Kidney (tissue), 13 donors: ENCODE measurements at regions not wholly inside any gene's neighbourhood (a gene's known extent, or its start where the extent isn't known, plus 50 kb on each side); places are given as distances from the start of the nearest gene placed in this dataset.

ENCODE experiments used
- DNase-seq, 5 donors: peaks; one replicate each; pipeline ENCODE4 v3.0.0-alpha.2; 2013 to 2020
- FAIRE-seq: peaks from 2 replicates; lab custom pipeline; 2012; peaks lifted over from hg19 to GRCh38; lab: Jason Lieb, UNC
- H3K27ac ChIP-seq, 2 donors: one replicate each; pipeline ENCODE4 v1.7.0; 2013; ENCODE audit warnings: low read depth in 2 of 2, low read length in 2 of 2, inconsistent platforms in 1 of 2
- H3K27me3 ChIP-seq: one replicate; pipeline ENCODE4 v1.7.1; 2013; ENCODE audit warnings: low read length, inconsistent platforms; ENCODE audit not compliant: control insufficient read depth, insufficient read depth
- H3K36me3 ChIP-seq, 3 donors: one replicate each; pipeline versions ENCODE4 v1.7.0 to v1.7.1; 2013; ENCODE audit warnings: low read length in 3 of 3, control low read depth in 1 of 3, inconsistent platforms in 1 of 3; ENCODE audit not compliant: insufficient read depth in 3 of 3, control insufficient read depth in 2 of 3
- H3K4me1 ChIP-seq, 3 donors: one replicate each; pipeline versions ENCODE4 v1.7.0 to v1.7.1; 2013; ENCODE audit warnings: low read length in 3 of 3, inconsistent platforms in 1 of 3, low read depth in 1 of 3; ENCODE audit not compliant: control insufficient read depth in 2 of 3, insufficient read depth in 2 of 3
- H3K4me3 ChIP-seq, 3 donors: one replicate each; pipeline versions ENCODE4 v1.7.0 to v1.8.1; 2013; ENCODE audit warnings: low read length in 3 of 3, control low read depth in 1 of 3, inconsistent platforms in 1 of 3
- H3K9ac ChIP-seq, 3 donors: one replicate each; pipeline versions ENCODE4 v1.7.0 to v1.7.1; 2013; ENCODE audit warnings: low read length in 3 of 3, control low read depth in 1 of 3, inconsistent platforms in 1 of 3
- H3K9me3 ChIP-seq, 3 donors: one replicate each; pipeline versions ENCODE4 v1.7.0 to v1.7.1; 2013; ENCODE audit warnings: low read length in 3 of 3, control low read depth in 1 of 3, inconsistent platforms in 1 of 3; ENCODE audit not compliant: control insufficient read depth in 2 of 3, insufficient read depth in 1 of 3
- CTCF ChIP-seq: IDR thresholded peaks from 3 replicates; pipeline ENCODE4 v1.5.1; 2012; ENCODE audit warnings: mild to moderate bottlenecking, moderate library complexity, borderline replicate concordance; ENCODE audit not compliant: insufficient read depth; ENCODE audit errors: extremely low read depth
- intact Hi-C: fragments of 100-400 bp; cut with DNase I; formaldehyde crosslinking; loops from one replicate; pipeline ENCODE4 v1.11.1; 2022
- donor health status: control.
- donor health status: control.
- donor health status: control.
- donor health status: control.
- donor health status: control.
- donor health status: DM: yes; HTN: yes; CAD: no.
- donor health status: Normal renal cell carcinoma (clear cell type).

GRCh38 chr10:81042647-81043046, 504.9 kb downstream of the SH2D4B start:
- TF ChIP-seq CTCF: no peak
- DNase-seq (no peak), FAIRE-seq (no peak)
- H3K4me3 ChIP-seq: no peak overlapping the region
- no peaks in the 10 kb centered on the region for H3K9me3 ChIP-seq
- no peaks in the 10 kb centered on the region for H3K4me1 ChIP-seq
- H3K36me3 ChIP-seq: no peaks in the 10 kb centered on the region
- H3K27ac ChIP-seq: no peak overlapping the region
- no peak overlapping the region for H3K9ac ChIP-seq
- intact Hi-C loops: no loop called here
- no peaks in the 10 kb centered on the region for H3K27me3 ChIP-seq

DNA sequence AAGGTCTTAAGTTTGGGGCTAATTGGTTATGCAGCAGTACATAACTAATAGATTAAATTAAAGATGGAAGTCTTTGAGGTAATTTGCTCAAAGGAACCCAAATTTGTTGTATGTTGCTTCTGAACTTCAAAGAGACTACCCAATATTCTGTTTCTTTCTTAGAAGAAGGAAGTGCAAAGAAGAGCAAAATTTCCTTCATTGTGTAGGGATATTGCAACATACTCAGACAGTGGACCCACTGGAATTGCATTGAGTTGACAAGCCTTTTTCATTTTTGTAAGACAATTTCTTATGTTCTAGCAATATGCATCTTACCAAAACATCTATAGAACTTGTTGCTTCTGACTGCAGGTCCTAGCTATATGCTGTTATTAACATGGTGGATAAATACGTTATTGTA, 527.8 kb downstream of the SH2D4B start:
- DNase-seq (no peak), FAIRE-seq (no peak)
- no peaks in the 10 kb centered on the region for H3K27me3 ChIP-seq
- no peak overlapping the region for H3K4me3 ChIP-seq
- H3K4me1 ChIP-seq: no peaks in the 10 kb centered on the region
- no peak overlapping the region for H3K27ac ChIP-seq
- no peak for TF ChIP-seq CTCF
- no peak overlapping the region for H3K9ac ChIP-seq
- no peaks in the 10 kb centered on the region for H3K36me3 ChIP-seq
- intact Hi-C loops: no loop called here
- no peaks in the 10 kb centered on the region for H3K9me3 ChIP-seq

GRCh38 chr10:81068460-81068859, 530.8 kb downstream of the SH2D4B start:
- Histone ChIP-seq H3K9me3 (no peaks in the 10 kb centered on the region), H3K9ac (no peak overlapping the region), H3K4me1 (no peaks in the 10 kb centered on the region), H3K27me3 (no peaks in the 10 kb centered on the region), H3K27ac (no peak overlapping the region), H3K4me3 (no peak overlapping the region), H3K36me3 (no peaks in the 10 kb centered on the region)
- DNase-seq: no peak
- no peak for TF ChIP-seq CTCF
- intact Hi-C loops: no loop called here
- FAIRE-seq: no peak

GRCh38 chr10:81071087-81071796, 533.5 kb downstream of the SH2D4B start:
- DNase-seq (no peak), FAIRE-seq (no peak)
- no peaks in the 10 kb centered on the region for H3K27me3 ChIP-seq
- no peak overlapping the region for H3K27ac ChIP-seq
- no peak for TF ChIP-seq CTCF
- H3K4me1 ChIP-seq: no peaks in the 10 kb centered on the region
- H3K9ac ChIP-seq: no peak overlapping the region
- no peaks in the 10 kb centered on the region for H3K9me3 ChIP-seq
- intact Hi-C loops: no loop called here
- no peaks in the 10 kb centered on the region for H3K36me3 ChIP-seq
- no peak overlapping the region for H3K4me3 ChIP-seq
